ENCODE measurements at regions not wholly inside any gene's neighbourhood (a gene's known extent, or its start where the extent isn't known, plus 50 kb on each side); places are given as distances from the start of the nearest gene placed in this dataset.

DNA sequence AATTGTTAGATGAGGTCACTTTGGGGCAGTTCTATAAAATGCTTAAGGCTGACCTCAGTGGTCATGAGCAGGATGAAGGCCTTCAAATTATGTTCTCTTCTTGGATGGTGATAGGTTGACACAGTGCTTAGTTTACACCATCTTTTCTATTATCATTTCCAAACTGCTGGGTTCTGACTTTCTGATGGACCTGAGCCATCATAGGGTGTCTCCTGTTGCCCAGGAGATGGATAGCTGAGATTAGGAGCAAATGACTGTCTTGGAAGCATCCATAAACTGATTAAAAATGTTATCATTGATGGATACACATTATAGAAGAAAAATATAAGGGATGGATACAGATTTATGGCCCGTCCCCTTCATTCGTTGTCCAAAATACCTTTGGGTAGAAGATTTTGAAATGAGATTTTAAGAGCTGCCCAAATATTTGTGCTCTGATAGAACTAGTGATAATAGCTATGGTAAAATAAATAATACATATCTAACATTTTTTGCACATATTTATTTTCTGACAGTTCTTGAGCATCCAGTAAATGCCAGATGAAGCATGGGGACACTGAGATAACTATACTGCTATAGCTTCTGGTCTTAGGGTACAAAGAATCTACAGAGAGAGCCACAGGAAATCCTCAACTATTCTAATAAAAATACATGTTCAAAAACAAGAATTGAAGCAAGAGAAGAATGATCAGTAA lies 839.4 kb upstream of the LCORL start:
- TF ChIP-seq, protein P1, sequence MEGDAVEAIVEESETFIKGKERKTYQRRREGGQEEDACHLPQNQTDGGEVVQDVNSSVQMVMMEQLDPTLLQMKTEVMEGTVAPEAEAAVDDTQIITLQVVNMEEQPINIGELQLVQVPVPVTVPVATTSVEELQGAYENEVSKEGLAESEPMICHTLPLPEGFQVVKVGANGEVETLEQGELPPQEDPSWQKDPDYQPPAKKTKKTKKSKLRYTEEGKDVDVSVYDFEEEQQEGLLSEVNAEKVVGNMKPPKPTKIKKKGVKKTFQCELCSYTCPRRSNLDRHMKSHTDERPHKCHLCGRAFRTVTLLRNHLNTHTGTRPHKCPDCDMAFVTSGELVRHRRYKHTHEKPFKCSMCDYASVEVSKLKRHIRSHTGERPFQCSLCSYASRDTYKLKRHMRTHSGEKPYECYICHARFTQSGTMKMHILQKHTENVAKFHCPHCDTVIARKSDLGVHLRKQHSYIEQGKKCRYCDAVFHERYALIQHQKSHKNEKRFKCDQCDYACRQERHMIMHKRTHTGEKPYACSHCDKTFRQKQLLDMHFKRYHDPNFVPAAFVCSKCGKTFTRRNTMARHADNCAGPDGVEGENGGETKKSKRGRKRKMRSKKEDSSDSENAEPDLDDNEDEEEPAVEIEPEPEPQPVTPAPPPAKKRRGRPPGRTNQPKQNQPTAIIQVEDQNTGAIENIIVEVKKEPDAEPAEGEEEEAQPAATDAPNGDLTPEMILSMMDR (IDR thresholded peaks at IDR 0.05; ENCODE audit: low read depth, low read length, poor library complexity, severe bottlenecking): no peak
- no peak for TF ChIP-seq EZH2phosphoT487 (IDR thresholded peaks at IDR 0.05; ENCODE audit: borderline replicate concordance, low read length)

Measured in DOHH2 (cell line).